Progenitor cell of endocrine pancreas (in vitro differentiated cells): ENCODE measurements at regions not wholly inside any gene's neighbourhood (a gene's known extent, or its start where the extent isn't known, plus 50 kb on each side); places are given as distances from the start of the nearest gene placed in this dataset.

Source experiments
- DNase-seq: peaks from one replicate; pipeline ENCODE4 v3.0.0; 2021; ENCODE audit warnings: low spot score; ENCODE audit not compliant: unreplicated experiment
- H3K27ac Mint-ChIP-seq: 2 replicates; pipeline ENCODE4 v1.8.0; 2021; ENCODE audit warnings: mild to moderate bottlenecking, moderate library complexity, mixed read lengths
- H3K27me3 Mint-ChIP-seq: 2 replicates; pipeline ENCODE4 v1.8.0; 2021; ENCODE audit warnings: mixed read lengths
- H3K36me3 Mint-ChIP-seq: 2 replicates; pipeline ENCODE4 v1.8.0; 2022; ENCODE audit warnings: mixed read lengths; ENCODE audit not compliant: insufficient read depth
- H3K4me1 Mint-ChIP-seq: 2 replicates; pipeline ENCODE4 v1.8.0; 2021; ENCODE audit warnings: low read depth, mixed read lengths
- H3K4me3 Mint-ChIP-seq: 2 replicates; pipeline ENCODE4 v1.8.0; 2021; ENCODE audit warnings: low read depth, mild to moderate bottlenecking, moderate library complexity, mixed read lengths
- H3K9me3 Mint-ChIP-seq: 2 replicates; pipeline ENCODE4 v1.8.0; 2021; ENCODE audit warnings: low read depth, mixed read lengths
- CTCF ChIP-seq: fragments of 200-600 bp; sonication (generic); IDR thresholded peaks from one replicate; pipeline ENCODE4 v1.5.0; 2021; ENCODE audit warnings: antibody characterized with exemption, mild to moderate bottlenecking; ENCODE audit not compliant: unreplicated experiment

GRCh38 chr7:109955986-109956385, 1134.9 kb upstream of the LRRN3 start:
- H3K4me3 Mint-ChIP-seq, result no peak overlapping the region
- peaks cover 14% of the 10 kb centered on the region for H3K4me1 Mint-ChIP-seq
- no peaks in the 10 kb centered on the region for H3K27me3 Mint-ChIP-seq

GRCh38 chr7:109956916-109957315, 1134.0 kb upstream of the LRRN3 start:
- Mint-ChIP-seq H3K4me3 (no peak overlapping the region), H3K27ac (no peak overlapping the region), H3K27me3 (no peaks in the 10 kb centered on the region), H3K9me3 (peaks cover 14% of the 10 kb centered on the region), H3K36me3 (peaks cover 3% of the 10 kb centered on the region), H3K4me1 (peaks cover 11% of the 10 kb centered on the region)
- TF ChIP-seq CTCF, result no peak
- no peak for DNase-seq

More at GRCh38 chr7:109955986-109956385, 1134.9 kb upstream of the LRRN3 start:
- no peak for DNase-seq
- no peak overlapping the region for H3K27ac Mint-ChIP-seq
- H3K9me3 Mint-ChIP-seq, result peaks cover 15% of the 10 kb centered on the region
- no peak for TF ChIP-seq CTCF
- H3K36me3 Mint-ChIP-seq, result peaks cover 3% of the 10 kb centered on the region

GRCh38 chr7:109963741-109964140, 1127.2 kb upstream of the LRRN3 start:
- Mint-ChIP-seq H3K27ac (no peak overlapping the region), H3K4me1 (peaks cover 4% of the 10 kb centered on the region), H3K36me3 (peaks cover under 1% of the 10 kb centered on the region), H3K4me3 (no peak overlapping the region), H3K27me3 (no peaks in the 10 kb centered on the region), H3K9me3 (peaks cover under 1% of the 10 kb centered on the region)
- no peak for TF ChIP-seq CTCF
- DNase-seq, result no peak

GRCh38 chr7:109964780-109965179, 1126.1 kb upstream of the LRRN3 start:
- no peak overlapping the region for H3K27ac Mint-ChIP-seq
- H3K4me1 Mint-ChIP-seq, result peaks cover 4% of the 10 kb centered on the region
- H3K36me3 Mint-ChIP-seq, result peaks cover 2% of the 10 kb centered on the region
- peaks cover 9% of the 10 kb centered on the region for H3K9me3 Mint-ChIP-seq
- H3K4me3 Mint-ChIP-seq, result no peak overlapping the region
- H3K27me3 Mint-ChIP-seq, result no peaks in the 10 kb centered on the region
- DNase-seq, result no peak
- TF ChIP-seq CTCF, result no peak

GRCh38 chr7:109967406-109967805, 1123.5 kb upstream of the LRRN3 start:
- no peak for TF ChIP-seq CTCF
- no peak overlapping the region for H3K4me3 Mint-ChIP-seq
- H3K36me3 Mint-ChIP-seq, result peaks cover 4% of the 10 kb centered on the region
- peaks cover 23% of the 10 kb centered on the region for H3K9me3 Mint-ChIP-seq
- peaks cover 4% of the 10 kb centered on the region for H3K4me1 Mint-ChIP-seq
- DNase-seq, result no peak
- H3K27ac Mint-ChIP-seq, result no peak overlapping the region
- no peaks in the 10 kb centered on the region for H3K27me3 Mint-ChIP-seq
